ENCODE measurements at regions not wholly inside any gene's neighbourhood (a gene's known extent, or its start where the extent isn't known, plus 50 kb on each side); places are given as distances from the start of the nearest gene placed in this dataset.

DNA sequence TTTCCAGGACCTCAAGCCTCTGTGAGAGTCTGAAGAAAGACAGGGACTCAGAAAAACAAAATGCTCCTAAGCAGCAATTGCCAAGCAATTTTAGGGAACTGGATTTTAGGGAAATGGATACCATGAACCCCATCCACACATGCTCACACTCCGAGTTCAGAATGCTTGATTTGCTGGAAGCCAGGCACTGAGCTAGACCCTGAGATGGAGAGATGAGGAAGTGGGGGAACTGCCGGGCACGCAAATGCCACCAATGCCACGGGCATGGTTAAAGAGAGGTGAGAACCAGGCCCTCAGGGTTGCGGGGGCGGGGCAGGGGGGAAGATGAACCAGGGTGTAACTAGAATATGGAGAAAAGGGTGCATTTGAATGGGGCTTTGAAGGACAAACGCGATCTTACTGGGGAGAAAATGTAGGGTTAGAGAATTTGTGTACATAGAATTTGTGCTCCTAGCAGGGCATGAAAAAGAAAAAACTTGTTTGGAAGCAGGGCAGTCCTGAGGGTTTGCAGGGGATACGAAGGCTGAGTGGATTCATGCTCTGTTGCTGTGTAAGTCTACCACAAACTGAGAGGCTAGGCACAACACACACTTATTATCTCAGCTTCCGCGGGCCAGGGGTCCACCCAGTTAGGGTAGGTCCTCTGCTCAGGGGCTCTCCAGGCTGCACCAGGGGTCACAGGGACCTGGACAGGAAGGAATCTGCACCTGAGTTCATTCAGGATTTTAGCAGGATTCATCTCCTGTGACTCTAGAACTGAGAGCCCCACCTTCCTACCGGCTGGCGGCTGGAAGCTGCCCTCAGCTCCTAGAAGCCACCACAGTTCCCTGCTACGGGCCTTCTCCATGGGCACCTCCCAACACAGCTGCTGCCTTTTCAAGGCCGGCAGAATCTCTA lies 108.0 kb downstream of the SNX5 start:
- Mint-ChIP-seq H3K4me1 (ENCODE audit: low read depth) (peaks cover 53% of the 10 kb centered on the region), H3K9me3 (ENCODE audit: insufficient read depth) (no peaks in the 10 kb centered on the region), H3K4me3 (peak overlapping the region; percentile 29), H3K27ac (no peak overlapping the region), H3K27me3 (ENCODE audit: low read depth) (peaks cover 15% of the 10 kb centered on the region), H3K36me3 (ENCODE audit: low read depth) (no peaks in the 10 kb centered on the region)
- no peak for DNase-seq
- ATAC-seq: no peak
- ChIA-PET POLR2A (no interaction called here), CTCF (interaction anchor here (0.9 to 2.4 kb wide), 7 partner anchors 15 to 180 kb away, joined by 3 to 6 read pairs (median 4); partner anchors contain the start of gene RRBP1)

DNA sequence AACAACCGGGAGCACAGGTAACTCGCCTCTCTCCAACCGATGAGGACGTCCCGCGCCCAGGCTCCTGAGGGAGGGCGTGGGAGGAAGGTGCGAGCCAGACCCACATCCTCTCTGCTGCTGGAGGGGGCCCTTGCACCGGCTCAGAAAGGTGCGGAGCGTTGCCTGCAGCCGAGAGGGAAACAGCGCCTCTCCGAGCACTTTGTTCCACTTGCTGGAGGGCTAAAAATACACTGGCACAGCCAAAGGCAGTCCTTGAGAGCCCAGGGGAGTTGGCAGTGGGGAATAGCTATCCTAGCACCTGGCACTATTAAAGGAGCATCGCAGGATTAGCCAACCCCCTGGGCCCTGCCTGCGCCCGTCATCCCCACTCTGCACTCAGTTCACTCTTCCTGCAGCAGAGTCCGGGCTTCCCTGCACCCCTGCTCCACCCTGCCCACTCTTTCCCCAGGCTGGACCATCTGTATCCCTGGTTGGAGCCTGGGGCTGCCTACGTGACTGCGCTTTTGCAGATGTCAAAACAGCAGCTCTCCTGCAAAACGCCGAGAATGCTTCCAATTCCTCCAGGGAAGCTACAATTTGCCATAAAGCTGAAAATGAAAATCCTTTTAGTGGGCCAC lies 108.9 kb downstream of the SNX5 start:
- Mint-ChIP-seq H3K4me3 (peak overlapping the region; percentile 29), H3K4me1 (ENCODE audit: low read depth) (peaks cover 55% of the 10 kb centered on the region), H3K9me3 (ENCODE audit: insufficient read depth) (no peaks in the 10 kb centered on the region), H3K36me3 (ENCODE audit: low read depth) (no peaks in the 10 kb centered on the region), H3K27ac (peak overlapping the region; percentile 56), H3K27me3 (ENCODE audit: low read depth) (peaks cover 15% of the 10 kb centered on the region)
- CTCF ChIA-PET: interaction anchor here (0.9 to 2.4 kb wide), 7 partner anchors 14 to 179 kb away, joined by 3 to 6 read pairs (median 4); partner anchors contain the start of gene RRBP1
- POLR2A ChIA-PET: interaction anchor here (1.2 kb wide), 1 partner anchor 13 kb away, joined by 5 read pairs; no protein-coding TSS in a partner anchor
- peak; percentile 73 for DNase-seq
- peak; percentile 86 for ATAC-seq

DNA sequence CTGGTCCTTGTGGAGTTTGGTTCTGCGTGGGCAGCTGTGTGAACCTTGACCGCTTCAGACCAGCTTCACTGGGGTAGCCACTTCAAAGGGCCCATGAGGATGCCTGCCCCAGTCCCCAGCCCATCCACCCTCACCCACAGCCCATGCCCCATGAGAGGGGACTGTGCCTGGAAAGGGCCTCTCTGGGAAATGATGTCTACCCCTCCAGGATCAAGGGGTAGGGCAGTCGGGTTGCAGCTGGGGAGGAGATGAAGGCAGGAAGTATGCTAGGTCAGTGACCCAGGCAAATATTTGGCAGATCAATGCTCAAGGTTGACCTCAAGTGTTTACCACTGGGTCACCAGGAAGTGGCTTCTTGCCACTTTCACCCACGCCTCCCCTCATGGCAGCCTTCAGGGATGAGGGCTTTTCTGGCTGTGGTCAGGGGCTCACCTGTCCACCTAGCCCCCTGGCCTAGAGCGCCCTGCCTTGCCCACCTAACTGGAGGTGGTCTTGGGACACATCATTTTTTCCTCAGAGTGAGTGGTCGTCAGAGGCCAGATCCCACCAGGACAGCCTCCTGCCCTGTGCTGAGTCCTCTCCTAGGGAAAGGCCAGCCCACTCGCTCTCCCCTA lies 109.5 kb downstream of the SNX5 start:
- Mint-ChIP-seq H3K4me1 (ENCODE audit: low read depth) (peaks cover 60% of the 10 kb centered on the region), H3K4me3 (peak overlapping the region; percentile 29), H3K27me3 (ENCODE audit: low read depth) (peaks cover 20% of the 10 kb centered on the region), H3K9me3 (ENCODE audit: insufficient read depth) (no peaks in the 10 kb centered on the region), H3K27ac (peak overlapping the region; percentile 56), H3K36me3 (ENCODE audit: low read depth) (no peaks in the 10 kb centered on the region)
- ChIA-PET CTCF (interaction anchor here (0.6 to 1.3 kb wide), 3 partner anchors 17 to 1408 kb away, joined by 3 read pairs; no protein-coding TSS in a partner anchor), POLR2A (interaction anchor here (0.6 to 1.2 kb wide), 2 partner anchors 13 to 223 kb away, joined by 3 to 5 read pairs; no protein-coding TSS in a partner anchor)
- ATAC-seq: peak; percentile 15
- peak; percentile 40 for DNase-seq

DNA sequence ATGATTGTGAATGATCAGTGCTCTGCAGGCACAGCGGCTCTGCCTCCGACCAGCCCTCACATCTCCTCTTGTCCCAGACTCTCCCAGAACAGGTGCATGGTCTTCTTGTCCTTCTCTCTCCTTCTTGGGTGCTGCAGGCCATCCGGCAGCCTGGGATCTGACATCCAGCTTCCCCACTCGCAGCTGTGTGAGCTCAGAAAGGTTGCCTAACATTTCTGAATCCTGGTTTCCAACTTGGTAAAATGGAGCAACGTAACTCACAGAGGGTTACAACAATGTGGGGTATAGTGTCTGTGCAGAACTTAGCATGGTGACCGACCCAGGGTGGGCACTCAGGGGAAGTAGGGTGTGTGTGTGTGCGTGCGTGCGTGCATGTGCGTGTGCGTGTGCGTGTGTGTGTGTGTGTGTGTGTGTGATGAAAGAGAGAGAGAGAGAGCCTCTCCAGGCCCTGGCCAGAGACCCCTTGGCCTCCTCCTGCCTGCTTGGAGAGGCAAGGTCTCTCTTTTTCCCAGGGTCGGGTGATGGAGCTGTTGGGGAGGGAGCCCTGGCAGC lies 110.1 kb downstream of the SNX5 start:
- DNase-seq (no peak), ATAC-seq (no peak)
- Mint-ChIP-seq H3K27ac (peak overlapping the region; percentile 23), H3K4me3 (no peak overlapping the region), H3K9me3 (ENCODE audit: insufficient read depth) (no peaks in the 10 kb centered on the region), H3K27me3 (ENCODE audit: low read depth) (peaks cover 22% of the 10 kb centered on the region), H3K4me1 (ENCODE audit: low read depth) (peaks cover 63% of the 10 kb centered on the region), H3K36me3 (ENCODE audit: low read depth) (no peaks in the 10 kb centered on the region)
- ChIA-PET POLR2A (interaction anchor here (0.6 to 1.2 kb wide), 2 partner anchors 14 to 222 kb away, joined by 3 to 5 read pairs; no protein-coding TSS in a partner anchor), CTCF (interaction anchor here (0.6 to 4.7 kb wide), 4 partner anchors 16 to 1407 kb away, joined by 3 to 26 read pairs (median 3); partner anchors contain the start of gene RRBP1)

DNA sequence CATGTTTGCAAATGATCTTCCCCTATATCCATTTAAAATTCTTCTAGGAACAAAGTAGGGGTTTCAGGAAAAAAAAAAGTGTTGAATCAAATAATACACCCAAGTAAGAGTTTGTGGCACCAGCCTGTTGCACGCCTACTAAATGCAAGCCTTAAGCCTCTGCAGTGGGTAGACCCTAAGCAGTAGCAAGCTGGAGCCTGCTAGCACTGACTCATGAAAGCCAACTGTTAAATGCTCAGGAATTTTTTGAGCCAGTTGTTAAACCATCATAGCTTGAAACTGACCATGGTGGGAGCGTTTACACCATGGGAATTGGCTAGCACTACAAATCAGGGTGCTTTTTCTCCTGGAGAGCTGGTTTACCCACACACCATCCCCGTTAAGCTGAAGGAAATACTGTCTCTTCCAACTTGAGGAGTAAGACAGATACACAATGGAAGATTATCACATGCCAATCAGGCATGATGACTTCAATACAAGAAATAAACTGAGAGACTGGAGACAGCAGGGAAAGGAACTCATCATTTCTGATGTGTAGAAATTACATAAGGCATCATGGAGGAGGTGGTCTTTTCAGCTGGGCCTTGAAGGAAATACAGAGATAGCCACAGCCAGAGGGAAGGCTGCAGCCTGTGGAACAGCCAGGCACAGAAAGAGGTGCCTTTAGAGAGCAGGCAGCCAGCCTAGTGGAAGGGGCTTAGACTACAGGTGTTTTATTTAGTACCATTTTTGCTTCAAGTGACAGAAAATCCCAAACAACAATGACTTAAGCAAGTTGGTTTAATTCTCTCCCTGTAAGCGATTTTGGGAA lies 110.8 kb downstream of the SNX5 start:
- DNase-seq: no peak

DNA sequence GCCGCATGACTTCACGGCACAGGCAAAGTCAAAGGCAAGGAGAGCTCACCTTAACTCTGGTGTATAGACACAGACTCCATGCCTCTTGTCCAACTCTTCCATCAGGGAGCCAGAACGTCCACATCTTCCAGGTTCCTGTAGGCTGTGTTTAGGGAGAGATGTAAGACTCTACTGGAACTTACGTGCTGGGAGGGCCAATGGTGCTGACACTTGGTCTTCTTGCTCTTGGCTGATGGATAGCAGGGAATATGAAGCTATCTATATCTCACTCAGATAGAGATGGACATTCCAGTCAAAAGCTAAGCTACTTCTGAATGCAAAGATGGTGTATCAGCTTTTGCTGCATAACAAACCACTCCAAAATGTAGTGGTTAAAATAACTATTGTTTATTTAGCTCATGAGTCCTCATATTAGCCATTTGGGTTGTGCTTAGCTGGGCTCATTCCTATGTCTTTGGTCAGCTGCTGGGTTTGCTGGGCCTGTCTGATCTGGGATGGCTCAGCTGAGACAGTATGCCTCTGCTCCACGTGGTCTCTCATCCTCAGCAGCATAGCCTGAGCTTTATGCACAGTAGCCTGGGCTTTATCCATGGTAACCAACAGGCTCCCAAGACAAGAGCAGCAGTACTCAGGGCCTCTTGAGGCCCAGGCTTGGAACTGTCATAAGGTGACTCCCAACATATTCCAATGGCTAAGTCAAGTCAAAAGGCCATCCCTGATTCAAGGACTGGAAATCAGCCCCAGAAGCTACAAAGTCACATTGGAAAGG lies 111.6 kb downstream of the SNX5 start:
- ATAC-seq (no peak), DNase-seq (no peak)
- CTCF ChIA-PET: interaction anchor here (0.9 to 4.7 kb wide), 8 partner anchors 9 to 176 kb away, joined by 3 to 26 read pairs (median 4); partner anchors contain the start of gene RRBP1
- POLR2A ChIA-PET: interaction anchor here (0.7 kb wide), 2 partner anchors 16 to 113 kb away, joined by 3 to 4 read pairs; no protein-coding TSS in a partner anchor
- peaks cover 22% of the 10 kb centered on the region for H3K27me3 Mint-ChIP-seq (ENCODE audit: low read depth)
- no peaks in the 10 kb centered on the region for H3K9me3 Mint-ChIP-seq (ENCODE audit: insufficient read depth)
- H3K4me3 Mint-ChIP-seq: peak overlapping the region; percentile 2
- peaks cover 63% of the 10 kb centered on the region for H3K4me1 Mint-ChIP-seq (ENCODE audit: low read depth)
- H3K27ac Mint-ChIP-seq: peak overlapping the region; percentile 36
- no peaks in the 10 kb centered on the region for H3K36me3 Mint-ChIP-seq (ENCODE audit: low read depth)

More for the DNA sequence above, 110.8 kb downstream of the SNX5 start:
- POLR2A ChIA-PET: no interaction called here
- no peak for ATAC-seq
- H3K27me3 Mint-ChIP-seq (ENCODE audit: low read depth): peaks cover 24% of the 10 kb centered on the region
- H3K4me3 Mint-ChIP-seq: no peak overlapping the region
- peak overlapping the region; percentile 23 for H3K27ac Mint-ChIP-seq
- no peaks in the 10 kb centered on the region for H3K36me3 Mint-ChIP-seq (ENCODE audit: low read depth)
- H3K9me3 Mint-ChIP-seq (ENCODE audit: insufficient read depth): no peaks in the 10 kb centered on the region
- CTCF ChIA-PET: interaction anchor here (1.0 to 4.7 kb wide), 4 partner anchors 12 to 176 kb away, joined by 4 to 26 read pairs (median 6); partner anchors contain the start of gene RRBP1
- H3K4me1 Mint-ChIP-seq (ENCODE audit: low read depth): peaks cover 63% of the 10 kb centered on the region

DNA sequence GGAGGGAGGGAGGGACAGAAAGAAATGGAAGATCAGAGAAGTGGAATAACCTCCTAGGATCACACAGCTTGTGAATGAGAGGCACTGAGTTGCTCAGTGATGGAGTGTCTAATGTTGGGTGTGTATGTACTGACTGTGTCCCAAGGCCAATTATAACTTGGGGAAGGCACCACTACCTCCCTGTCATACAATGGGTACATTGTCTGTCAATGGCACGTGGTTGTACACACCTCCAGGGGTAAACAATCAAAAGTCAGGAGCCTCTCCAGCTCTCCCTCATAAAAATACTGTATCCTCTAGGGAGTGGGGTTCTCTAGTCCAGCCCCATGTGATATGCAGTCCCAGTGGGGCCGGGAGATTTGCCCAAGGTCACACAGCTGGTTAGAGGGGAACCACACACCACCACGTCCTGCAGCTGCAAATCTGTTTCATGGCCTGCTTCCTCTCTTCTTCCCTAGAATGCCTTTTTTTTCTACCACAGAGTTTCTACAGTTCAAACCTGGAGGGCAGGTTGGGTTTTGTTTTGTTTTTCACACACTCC lies 112.5 kb downstream of the SNX5 start:
- peak overlapping the region; percentile 48 for H3K27ac Mint-ChIP-seq
- peak; percentile 49 for DNase-seq
- H3K9me3 Mint-ChIP-seq (ENCODE audit: insufficient read depth): no peaks in the 10 kb centered on the region
- ChIA-PET CTCF (interaction anchor here (1.0 to 4.7 kb wide), 5 partner anchors 8 to 174 kb away, joined by 3 to 26 read pairs (median 4); partner anchors contain the start of gene RRBP1), POLR2A (interaction anchor here (0.7 kb wide), 1 partner anchor 114 kb away, joined by 3 read pairs; no protein-coding TSS in a partner anchor)
- peaks cover 21% of the 10 kb centered on the region for H3K27me3 Mint-ChIP-seq (ENCODE audit: low read depth)
- no peaks in the 10 kb centered on the region for H3K36me3 Mint-ChIP-seq (ENCODE audit: low read depth)
- no peak overlapping the region for H3K4me3 Mint-ChIP-seq
- H3K4me1 Mint-ChIP-seq (ENCODE audit: low read depth): peaks cover 61% of the 10 kb centered on the region
- ATAC-seq: peak; percentile 36

DNA sequence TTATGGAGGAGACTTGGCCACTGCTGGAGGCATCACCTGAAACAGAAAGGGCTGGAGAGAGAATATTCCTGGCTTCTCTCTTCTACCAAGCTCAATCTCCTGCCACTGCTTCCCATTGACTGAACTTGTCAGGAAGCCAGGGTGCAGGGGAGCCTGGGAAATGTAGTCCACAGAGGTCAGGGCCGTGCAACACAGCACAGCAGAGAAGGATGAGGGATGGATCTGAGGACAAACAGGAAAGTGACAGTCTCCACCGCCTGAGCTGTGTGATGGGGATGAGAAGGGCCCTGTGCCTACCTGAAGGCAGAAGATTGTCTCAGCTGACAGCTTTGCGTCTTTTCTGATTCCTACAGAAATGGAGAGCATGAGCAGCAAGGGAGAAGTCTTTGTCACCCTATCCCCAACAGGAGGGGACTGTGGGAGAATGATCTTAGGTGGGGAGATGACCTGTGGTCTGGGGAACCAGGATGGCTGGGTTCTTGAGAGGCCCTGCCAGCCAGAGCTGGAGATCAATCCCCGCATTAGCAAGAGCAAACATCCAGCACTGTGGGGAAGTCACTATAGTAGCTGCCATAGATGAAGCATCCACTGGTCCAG lies 114.2 kb downstream of the SNX5 start:
- H3K27me3 Mint-ChIP-seq (ENCODE audit: low read depth): peaks cover 22% of the 10 kb centered on the region
- peak; percentile 28 for DNase-seq
- H3K27ac Mint-ChIP-seq: peak overlapping the region; percentile 31
- peaks cover 51% of the 10 kb centered on the region for H3K4me1 Mint-ChIP-seq (ENCODE audit: low read depth)
- CTCF ChIA-PET: interaction anchor here (0.6 to 4.7 kb wide), 2 partner anchors 172 to 495 kb away, joined by 3 to 26 read pairs; partner anchors contain the start of gene RRBP1
- H3K4me3 Mint-ChIP-seq: no peak overlapping the region
- POLR2A ChIA-PET: no interaction called here
- no peaks in the 10 kb centered on the region for H3K9me3 Mint-ChIP-seq (ENCODE audit: insufficient read depth)
- no peak for ATAC-seq
- no peaks in the 10 kb centered on the region for H3K36me3 Mint-ChIP-seq (ENCODE audit: low read depth)

DNA sequence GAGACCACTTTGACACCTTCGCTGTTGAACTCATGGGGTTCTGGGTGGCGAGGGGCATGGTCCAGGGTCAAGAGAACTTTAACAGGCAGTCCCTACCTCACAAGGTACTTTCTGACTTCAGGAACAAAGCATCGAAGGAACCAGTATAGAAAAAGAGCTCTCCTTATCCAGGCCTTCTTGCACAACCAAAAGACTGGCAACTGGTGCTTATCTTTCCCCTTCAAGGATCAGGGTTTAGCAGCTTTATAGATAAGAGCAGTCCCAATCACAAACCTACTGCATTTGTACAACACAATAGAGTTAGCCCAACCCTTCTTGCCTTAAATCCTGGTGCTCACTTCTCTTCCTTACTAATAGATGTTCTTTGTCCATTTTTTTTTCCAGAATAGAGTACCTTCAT lies 116.3 kb downstream of the SNX5 start:
- ChIA-PET CTCF (interaction anchor here (1.5 kb wide), 1 partner anchor 170 kb away, joined by 3 read pairs; the partner anchor contains the start of gene RRBP1), POLR2A (no interaction called here)
- H3K36me3 Mint-ChIP-seq (ENCODE audit: low read depth): no peaks in the 10 kb centered on the region
- no peaks in the 10 kb centered on the region for H3K9me3 Mint-ChIP-seq (ENCODE audit: insufficient read depth)
- H3K27me3 Mint-ChIP-seq (ENCODE audit: low read depth): peaks cover 26% of the 10 kb centered on the region
- DNase-seq (no peak), ATAC-seq (no peak)
- peaks cover 51% of the 10 kb centered on the region for H3K4me1 Mint-ChIP-seq (ENCODE audit: low read depth)
- no peak overlapping the region for H3K4me3 Mint-ChIP-seq
- no peak overlapping the region for H3K27ac Mint-ChIP-seq
